CD4-positive, alpha-beta T cell treated with Interferon alpha-2 for 1 hour (primary cell): ENCODE measurements at regions not wholly inside any gene's neighbourhood (a gene's known extent, or its start where the extent isn't known, plus 50 kb on each side); places are given as distances from the start of the nearest gene placed in this dataset.

Source experiments
- DNase-seq, 2 donors: peaks; one replicate each; pipeline ENCODE4 v3.0.0-alpha.2; 2020 to 2022

DNA sequence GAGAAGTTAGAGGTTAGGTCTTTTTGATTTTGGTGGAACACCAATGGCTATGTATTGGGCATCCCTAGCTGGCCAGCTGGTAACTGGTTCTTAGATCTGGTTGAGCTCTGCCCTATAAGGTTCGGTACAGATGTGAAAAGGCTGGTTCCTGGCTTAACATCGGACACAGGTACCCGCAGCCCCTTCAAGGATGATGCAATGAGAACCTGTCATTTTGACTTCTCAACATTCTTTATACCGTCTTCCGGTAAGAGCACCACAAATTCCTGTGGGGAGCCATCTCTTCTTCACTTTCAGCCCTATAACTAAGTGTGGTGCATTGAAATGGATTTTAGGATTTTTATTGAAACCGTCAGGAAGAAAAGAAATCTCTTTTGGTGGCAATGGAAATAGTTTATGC lies 222.8 kb downstream of the ADAMTS9 start:
- DNase-seq, result no peak

DNA sequence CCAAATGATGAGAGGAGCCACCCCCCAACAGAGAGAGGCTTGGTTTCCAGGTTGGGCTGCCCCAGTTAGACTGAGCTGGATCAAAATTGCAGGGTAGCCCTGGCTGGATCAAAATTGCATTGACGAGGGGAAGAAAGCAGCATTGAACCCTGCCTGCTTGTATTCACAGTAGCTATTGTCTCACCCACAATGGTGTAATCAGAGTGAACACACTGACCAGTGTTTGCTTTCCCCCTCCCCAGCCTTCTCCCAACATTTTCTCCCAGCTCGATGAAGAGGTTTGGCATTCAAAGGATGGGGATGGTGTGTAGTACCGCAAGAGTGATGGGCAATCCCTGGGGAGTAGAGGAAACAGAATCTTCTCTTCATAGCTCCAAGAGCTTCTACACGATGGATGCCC lies 223.8 kb downstream of the ADAMTS9 start:
- no peak for DNase-seq

- no peak for DNase-seq
These were observed 225.6 kb downstream of the ADAMTS9 start for GRCh38 chr3:64462203-64462602.

DNA sequence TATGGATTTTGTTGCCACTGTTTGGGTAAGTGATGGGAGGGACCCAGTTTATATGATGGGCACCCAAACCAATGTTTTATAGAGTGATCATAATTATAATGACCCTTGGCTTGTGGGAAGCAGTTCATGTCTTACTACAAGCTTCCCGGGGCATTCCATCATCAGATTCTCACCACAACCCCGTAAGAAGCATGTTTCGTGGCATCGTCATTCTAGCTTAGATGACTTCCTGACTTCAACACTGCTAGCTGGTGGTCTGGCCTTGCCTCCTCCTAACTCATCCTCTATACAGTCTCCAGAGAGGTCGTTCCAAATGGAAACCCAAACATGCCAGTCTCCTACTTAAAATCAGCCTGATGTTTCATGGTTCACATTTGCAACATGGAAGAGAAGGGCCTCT lies 226.9 kb downstream of the ADAMTS9 start:
- no peak for DNase-seq

DNA sequence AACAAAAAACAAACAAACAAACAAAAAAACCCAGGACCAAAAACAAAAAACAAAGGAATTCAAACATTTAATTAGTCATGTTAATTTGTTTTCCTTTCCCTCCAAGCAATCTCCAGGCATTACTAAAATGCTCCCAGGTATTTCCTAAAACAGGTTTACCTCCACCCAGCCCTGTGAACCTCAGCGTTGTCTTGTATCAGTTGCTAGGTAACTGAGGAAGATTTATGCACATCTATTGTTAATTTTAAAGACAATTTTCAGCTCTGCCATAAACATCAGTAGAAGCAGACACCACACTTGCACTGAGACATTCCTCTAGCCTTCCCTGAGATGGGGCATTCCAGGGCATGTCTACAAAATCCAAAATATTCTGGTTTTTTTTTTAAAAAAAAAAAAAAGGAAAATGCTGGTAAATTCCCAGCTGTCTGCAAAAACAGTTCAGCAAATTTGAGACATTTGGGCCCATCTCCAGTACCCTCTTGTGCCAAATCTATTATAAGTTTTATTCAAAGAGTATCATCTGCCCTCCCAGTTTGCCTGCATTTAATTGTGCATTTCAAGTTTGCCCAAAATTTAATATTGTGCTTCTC lies 227.6 kb downstream of the ADAMTS9 start:
- no peak for DNase-seq

- no peak for DNase-seq
These were observed 228.1 kb downstream of the ADAMTS9 start for GRCh38 chr3:64459711-64460110.

DNA sequence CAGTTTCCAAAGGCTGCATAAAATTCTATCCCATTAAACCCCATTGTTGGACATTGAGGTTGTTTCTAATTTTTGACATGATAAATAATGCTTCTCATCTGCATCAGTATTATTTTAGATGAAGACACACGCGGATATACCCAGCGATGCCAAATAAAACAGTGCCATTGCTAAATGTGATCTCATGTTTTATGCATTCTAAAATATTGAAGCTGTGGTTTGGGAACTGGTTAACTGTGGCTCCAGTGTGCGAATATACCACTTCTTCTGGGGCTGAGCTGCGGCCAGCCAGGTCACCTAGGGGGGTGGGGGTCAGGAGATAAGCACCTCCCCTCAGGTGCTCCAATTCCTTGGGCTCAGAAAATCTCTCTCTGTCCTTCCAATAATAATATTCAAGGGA lies 230.0 kb downstream of the ADAMTS9 start:
- no peak for DNase-seq

- DNase-seq, result no peak
These were observed 231.1 kb downstream of the ADAMTS9 start for GRCh38 chr3:64456674-64457073.

DNA sequence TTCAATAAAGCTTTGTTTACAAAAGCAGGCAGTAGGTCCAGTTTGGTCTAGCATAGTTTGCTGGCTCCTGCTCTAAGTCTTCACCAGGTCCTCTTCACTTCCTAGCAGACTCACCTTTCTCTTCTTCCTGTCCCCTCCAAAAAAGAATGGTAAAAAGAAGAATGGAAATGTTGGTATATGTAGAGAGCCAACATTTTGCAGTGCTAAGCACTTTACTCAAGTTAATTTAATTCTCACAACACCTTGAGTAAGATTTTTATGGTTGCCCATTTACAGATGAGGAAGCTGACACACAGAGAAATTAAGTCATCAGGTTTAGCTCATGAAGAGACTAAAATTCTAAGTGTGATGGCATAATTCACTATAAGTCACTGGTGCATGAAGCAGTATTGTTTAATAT lies 230.1 kb upstream of the PRICKLE2 start:
- no peak for DNase-seq

GRCh38 chr3:64454768-64455167 lies 229.5 kb upstream of the PRICKLE2 start:
- DNase-seq, result no peak

GRCh38 chr3:64454179-64454578 lies 228.9 kb upstream of the PRICKLE2 start:
- no peak for DNase-seq

DNA sequence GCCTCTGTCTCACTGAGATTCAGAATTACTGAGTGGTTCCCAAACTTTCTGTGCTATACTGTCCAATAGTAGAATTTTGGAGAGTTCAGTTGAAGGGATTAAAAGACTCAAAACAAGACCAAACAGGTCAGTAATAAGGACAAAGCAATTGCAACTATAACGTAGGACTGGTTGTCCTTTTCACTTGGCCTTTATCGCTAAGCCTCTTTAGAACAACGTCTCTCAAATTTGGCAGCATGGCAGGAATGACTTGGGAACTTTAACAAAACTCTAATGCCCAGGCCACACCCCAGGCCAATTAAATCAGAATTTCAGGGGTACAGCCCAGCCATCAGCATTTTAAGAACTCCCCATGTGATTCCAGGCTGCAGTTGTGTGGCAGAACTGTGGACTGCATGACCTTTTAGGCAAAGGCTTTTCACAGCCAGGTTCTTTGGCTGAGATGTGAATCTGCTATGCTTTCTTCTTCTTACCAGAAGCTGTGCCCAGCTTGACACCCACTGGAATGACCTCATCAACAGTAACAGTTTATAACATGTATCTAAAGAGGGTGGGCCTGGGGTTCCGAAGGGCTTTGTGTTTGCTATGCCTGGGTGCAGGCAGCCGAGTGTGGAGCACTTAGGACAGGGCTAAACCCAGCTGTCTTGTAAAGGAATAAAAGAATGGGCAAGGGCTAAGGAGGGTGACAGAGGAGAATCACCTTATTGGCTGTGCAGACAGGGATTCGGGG lies 226.2 kb upstream of the PRICKLE2 start:
- no peak for DNase-seq

GRCh38 chr3:64450396-64450956 lies 225.2 kb upstream of the PRICKLE2 start:
- DNase-seq, result no peak

- no peak for DNase-seq
These were observed 223.8 kb upstream of the PRICKLE2 start for GRCh38 chr3:64449026-64449425.

- DNase-seq, result no peak
These were observed 220.7 kb upstream of the PRICKLE2 start for GRCh38 chr3:64445944-64446300.

- no peak for DNase-seq
These were observed 220.1 kb upstream of the PRICKLE2 start for GRCh38 chr3:64445109-64445943.

GRCh38 chr3:64444490-64445108 lies 219.3 kb upstream of the PRICKLE2 start:
- DNase-seq, result no peak

- no peak for DNase-seq
These were observed 218.5 kb upstream of the PRICKLE2 start for GRCh38 chr3:64443546-64444381.

- no peak for DNase-seq
These were observed 216.6 kb upstream of the PRICKLE2 start for GRCh38 chr3:64441861-64442260.

DNA sequence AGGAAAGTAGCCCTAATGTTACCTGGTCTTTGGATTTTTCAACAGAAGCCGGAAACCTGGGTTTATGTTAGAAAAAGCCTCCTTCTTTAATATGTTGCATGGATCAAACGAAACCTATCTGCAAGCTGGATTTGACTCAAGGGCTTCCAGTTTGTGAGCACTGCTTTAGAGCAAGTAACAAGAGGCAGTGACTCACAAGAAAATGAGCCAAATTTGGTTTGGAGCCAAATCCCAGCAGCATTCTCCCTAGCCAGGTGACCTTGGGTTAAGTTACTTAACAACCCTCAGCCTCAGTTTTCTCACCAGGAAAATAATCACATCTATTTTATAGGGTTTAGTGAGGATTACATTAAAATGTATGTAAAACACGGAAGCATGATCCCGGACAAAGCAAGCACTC lies 215.2 kb upstream of the PRICKLE2 start:
- no peak for DNase-seq

DNA sequence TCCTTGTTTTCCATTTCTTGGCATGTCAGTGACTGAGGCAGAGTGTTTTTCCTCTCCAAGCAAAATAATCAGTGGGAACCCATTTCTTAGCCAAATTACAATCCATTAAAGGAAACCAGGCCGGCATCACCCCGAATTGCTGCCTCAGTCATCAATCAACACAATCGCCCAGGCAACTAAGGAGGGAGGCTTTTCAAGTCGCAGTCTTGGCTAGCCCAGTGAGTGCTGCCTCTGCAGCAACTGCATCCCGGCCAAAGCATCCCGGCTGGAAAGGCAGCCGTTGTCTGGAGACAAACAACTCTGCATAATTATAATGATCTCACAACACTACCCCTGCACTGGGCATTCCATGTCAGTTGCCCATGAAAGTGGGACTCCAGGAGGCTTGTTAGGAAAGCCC lies 213.5 kb upstream of the PRICKLE2 start:
- DNase-seq, result no peak

DNA sequence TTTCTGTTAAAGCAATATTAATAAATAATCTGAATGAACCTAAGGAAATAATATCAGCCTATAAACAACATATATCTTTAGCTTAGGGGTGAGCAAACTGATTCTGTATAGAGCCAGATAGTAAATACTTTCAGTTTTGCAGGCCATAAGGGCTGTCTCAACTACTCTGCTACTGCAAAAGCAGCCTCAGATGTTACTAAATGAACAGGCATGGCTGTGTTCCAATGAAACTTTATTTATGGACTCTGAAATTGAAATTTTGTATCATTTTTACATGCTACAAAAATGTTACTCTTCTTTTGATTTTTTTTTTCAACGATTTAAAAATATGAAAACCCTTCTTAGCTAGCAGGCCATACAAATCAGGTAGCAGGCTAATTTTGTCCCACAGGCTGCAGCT lies 212.8 kb upstream of the PRICKLE2 start:
- no peak for DNase-seq
